ENCODE measurements at regions not wholly inside any gene's neighbourhood (a gene's known extent, or its start where the extent isn't known, plus 50 kb on each side); places are given as distances from the start of the nearest gene placed in this dataset.

GRCh38 chr4:22268350-22269025, 247.4 kb downstream of the ADGRA3 start:
- Histone ChIP-seq H3K27ac (ENCODE audit: insufficient read depth, low read depth, low read length) (no peak overlapping the region), H3K4me1 (ENCODE audit: control insufficient read depth, extremely low read depth, insufficient read depth, low read length) (no peaks in the 10 kb centered on the region), H4K20me1 (replicated peaks; ENCODE audit: control insufficient read depth, extremely low read depth, insufficient read depth, low read length) (no peaks in the 10 kb centered on the region), H3K4me3 (replicated peaks in 1 of 3; ENCODE audit: insufficient read depth in 1 of 3, low read depth in 1 of 3, low read length in 3 of 3) (no peak overlapping the region), H2AFZ (ENCODE audit: low read depth, low read length) (no peak overlapping the region), H3K9ac (replicated peaks; ENCODE audit: extremely low read depth, insufficient read depth, low read length) (no peak overlapping the region), H3K9me3 (replicated peaks; ENCODE audit: control insufficient read depth, insufficient read depth, low read length) (no peaks in the 10 kb centered on the region), H3K4me2 (ENCODE audit: insufficient read depth, low read length) (no peak overlapping the region), H3K9me1 (replicated peaks; ENCODE audit: control insufficient read depth, extremely low read depth, insufficient read depth, low read length) (no peaks in the 10 kb centered on the region), H3K27me3 (ENCODE audit: control insufficient read depth in 2 of 2, insufficient read depth in 2 of 2, low read length in 2 of 2) (no peaks in the 10 kb centered on the region), H3K36me3 (ENCODE audit: control insufficient read depth in 2 of 2, extremely low read depth in 1 of 2, insufficient read depth in 2 of 2, low read length in 2 of 2) (no peaks in the 10 kb centered on the region), H3K79me2 (ENCODE audit: control insufficient read depth, insufficient read depth, low read length) (no peaks in the 10 kb centered on the region)
- FAIRE-seq: no peak
- TF ChIP-seq POLR2A (IDR thresholded peaks at IDR 0.05; ENCODE audit: low read depth, low read length): no peak
- no peak for TF ChIP-seq GATA2 (IDR thresholded peaks at IDR 0.05; ENCODE audit: insufficient read depth, insufficient read length, low read depth, low read length)
- no peak for DNase-seq (ENCODE audit: low read depth, low spot score)
- intact Hi-C loops (cut with micrococcal nuclease) (no loop called here), dilution Hi-C loops (cut with MboI; ENCODE audit: extremely low pct_ligation_motif_present, low sequenced_read_pairs) (no loop called here)
- ChIA-PET CTCF (no interaction called here), POLR2A (no interaction called here)
- no TSS peak for BruUV-seq (replicated peaks)

- Histone ChIP-seq H3K79me2 (ENCODE audit: control insufficient read depth, insufficient read depth, low read length) (no peaks in the 10 kb centered on the region), H3K4me1 (ENCODE audit: control insufficient read depth, extremely low read depth, insufficient read depth, low read length) (no peaks in the 10 kb centered on the region), H2AFZ (ENCODE audit: low read depth, low read length) (no peak overlapping the region), H3K9ac (replicated peaks; ENCODE audit: extremely low read depth, insufficient read depth, low read length) (no peak overlapping the region), H3K36me3 (ENCODE audit: control insufficient read depth in 2 of 2, extremely low read depth in 1 of 2, insufficient read depth in 2 of 2, low read length in 2 of 2) (no peaks in the 10 kb centered on the region), H4K20me1 (replicated peaks; ENCODE audit: control insufficient read depth, extremely low read depth, insufficient read depth, low read length) (no peaks in the 10 kb centered on the region), H3K9me1 (replicated peaks; ENCODE audit: control insufficient read depth, extremely low read depth, insufficient read depth, low read length) (no peaks in the 10 kb centered on the region), H3K9me3 (replicated peaks; ENCODE audit: control insufficient read depth, insufficient read depth, low read length) (no peaks in the 10 kb centered on the region), H3K27me3 (ENCODE audit: control insufficient read depth in 2 of 2, insufficient read depth in 2 of 2, low read length in 2 of 2) (no peaks in the 10 kb centered on the region), H3K4me2 (ENCODE audit: insufficient read depth, low read length) (no peak overlapping the region), H3K4me3 (replicated peaks in 1 of 3; ENCODE audit: insufficient read depth in 1 of 3, low read depth in 1 of 3, low read length in 3 of 3) (no peak overlapping the region), H3K27ac (ENCODE audit: insufficient read depth, low read depth, low read length) (no peak overlapping the region)
- no TSS peak for BruUV-seq (replicated peaks)
- DNase-seq (ENCODE audit: low read depth, low spot score): no peak
- intact Hi-C loops (cut with micrococcal nuclease): no loop called here
- dilution Hi-C loops (cut with MboI; ENCODE audit: extremely low pct_ligation_motif_present, low sequenced_read_pairs): no loop called here
- FAIRE-seq: no peak
- TF ChIP-seq JUN (IDR thresholded peaks at IDR 0.05; ENCODE audit: borderline replicate concordance, insufficient read depth, insufficient read length, low read depth) (no peak), FOS (IDR thresholded peaks at IDR 0.05; ENCODE audit: borderline replicate concordance, insufficient read depth, low read length) (no peak), POLR2AphosphoS5 (IDR thresholded peaks at IDR 0.05; ENCODE audit: insufficient read depth, low read depth, low read length) (no peak), EZH2 (IDR thresholded peaks at IDR 0.05; ENCODE audit: borderline replicate concordance, low read depth, low read length, severe bottlenecking) (no peak)
- POLR2A ChIA-PET: no interaction called here
- CTCF ChIA-PET: no interaction called here
Observed at GRCh38 chr4:22264261-22264660, 251.6 kb downstream of the ADGRA3 start.

Data from endothelial cell of umbilical vein (primary cell).